Right cardiac atrium (tissue), 5 donors: ENCODE measurements at regions not wholly inside any gene's neighbourhood (a gene's known extent, or its start where the extent isn't known, plus 50 kb on each side); places are given as distances from the start of the nearest gene placed in this dataset.

ENCODE experiments used
- ATAC-seq, 2 donors: fragments of 200-7000 bp; cut with Tn5 transposase; one replicate each; pipeline versions ENCODE4 v1.8.0 to v1.9.1; 2020; ENCODE audit warnings: moderate library complexity in 2 of 2, mild to moderate bottlenecking in 1 of 2
- DNase-seq, 3 donors: peaks; one replicate each; pipeline ENCODE4 v3.0.0-alpha.2; 2020
- H3K27ac ChIP-seq: one replicate; pipeline ENCODE4 v1.5.1; 2013; ENCODE audit warnings: mild to moderate bottlenecking, low read length, control low read depth, moderate library complexity
- H3K27me3 ChIP-seq: one replicate; pipeline ENCODE4 v1.6.1; 2013; ENCODE audit not compliant: control insufficient read depth, insufficient read depth
- H3K4me1 ChIP-seq: one replicate; pipeline ENCODE4 v1.6.1; 2013; ENCODE audit warnings: low read length; ENCODE audit not compliant: control insufficient read depth, insufficient read depth
- H3K4me3 ChIP-seq: one replicate; pipeline ENCODE4 v1.5.1; 2013; ENCODE audit warnings: low read length, control low read depth
- H3K9me3 ChIP-seq: one replicate; pipeline ENCODE4 v1.6.1; 2013; ENCODE audit warnings: low read length; ENCODE audit not compliant: control insufficient read depth
- WGBS: extraction: QIAGEN DNeasy Blood & Tissue Kit; methylation state at CpG from one replicate; pipeline ENCODE4 v1.1.7; 2013; 5-methylcytosine and 5-hydroxymethylcytosine counted together
- intact Hi-C, 4 donors: fragments of 100-400 bp; cut with DNase I; formaldehyde crosslinking; loops; one replicate each; pipeline versions ENCODE4 v1.11.0 to v1.14.0; 2022 to 2023
- donor health status: healthy with polysubstance abuse.
- donor health status: DM: no; HTN: yes; CAD: no.
- donor health status: DM: no; HTN: no; CAD: no.
- donor health status: DM: no; HTN: yes; CAD: no; lungs with severe emphysema.
- donor health status: DM: yes; HTN: yes; CAD: no.

- no peak for ATAC-seq
- H3K9me3 ChIP-seq: no peaks in the 10 kb centered on the region
- intact Hi-C loops: no loop called here
These were observed 1473.1 kb downstream of the CDH8 start for GRCh38 chr16:60563166-60563565.

GRCh38 chr16:60558936-60559335 is 1477.3 kb downstream of the CDH8 start:
- no peaks in the 10 kb centered on the region for H3K27me3 ChIP-seq
- DNase-seq (no peak), ATAC-seq (no peak)
- intact Hi-C loops: no loop called here
- H3K4me3 ChIP-seq: no peak overlapping the region
- H3K9me3 ChIP-seq: no peaks in the 10 kb centered on the region
- 59% methylated on average over 1 of the region's 1 CpG for WGBS
- H3K4me1 ChIP-seq: no peaks in the 10 kb centered on the region
- H3K27ac ChIP-seq: no peak overlapping the region

More at GRCh38 chr16:60563166-60563565, 1473.1 kb downstream of the CDH8 start:
- no peaks in the 10 kb centered on the region for H3K4me1 ChIP-seq
- no peak overlapping the region for H3K4me3 ChIP-seq
- no peak overlapping the region for H3K27ac ChIP-seq
- H3K27me3 ChIP-seq: no peaks in the 10 kb centered on the region
- no peak for DNase-seq

- no peak overlapping the region for H3K27ac ChIP-seq
- ATAC-seq: no peak
- DNase-seq: no peak
- no peaks in the 10 kb centered on the region for H3K4me1 ChIP-seq
- 68% methylated on average over 3 of the region's 3 CpGs for WGBS
- no peaks in the 10 kb centered on the region for H3K27me3 ChIP-seq
- no peak overlapping the region for H3K4me3 ChIP-seq
- H3K9me3 ChIP-seq: no peaks in the 10 kb centered on the region
- intact Hi-C loops: no loop called here
These were observed 1483.0 kb downstream of the CDH8 start for GRCh38 chr16:60553090-60553757.

GRCh38 chr16:60541535-60541934 is 1494.7 kb downstream of the CDH8 start:
- intact Hi-C loops: no loop called here
- Histone ChIP-seq H3K27ac (no peak overlapping the region), H3K4me1 (no peaks in the 10 kb centered on the region), H3K9me3 (no peaks in the 10 kb centered on the region), H3K27me3 (no peaks in the 10 kb centered on the region), H3K4me3 (no peak overlapping the region)
- DNase-seq: no peak
- no peak for ATAC-seq
- WGBS: 58% methylated on average over 1 of the region's 1 CpG

- no peak overlapping the region for H3K27ac ChIP-seq
- H3K27me3 ChIP-seq: no peaks in the 10 kb centered on the region
- H3K9me3 ChIP-seq: no peaks in the 10 kb centered on the region
- 67% methylated on average over 3 of the region's 3 CpGs for WGBS
- intact Hi-C loops: no loop called here
- no peak overlapping the region for H3K4me3 ChIP-seq
- DNase-seq: no peak
- H3K4me1 ChIP-seq: no peaks in the 10 kb centered on the region
- ATAC-seq: no peak
These were observed 1525.3 kb downstream of the CDH8 start for GRCh38 chr16:60510941-60511340.

- Histone ChIP-seq H3K9me3 (no peaks in the 10 kb centered on the region), H3K27ac (no peak overlapping the region), H3K4me1 (no peaks in the 10 kb centered on the region), H3K4me3 (no peak overlapping the region), H3K27me3 (no peaks in the 10 kb centered on the region)
- DNase-seq: no peak
- 79% methylated on average over 1 of the region's 1 CpG for WGBS
- ATAC-seq: no peak
- intact Hi-C loops: no loop called here
These were observed 1526.0 kb downstream of the CDH8 start for GRCh38 chr16:60510208-60510607.

GRCh38 chr16:60491273-60491672 is 1545.0 kb downstream of the CDH8 start:
- intact Hi-C loops: no loop called here
- Histone ChIP-seq H3K4me1 (no peaks in the 10 kb centered on the region), H3K27me3 (no peaks in the 10 kb centered on the region), H3K4me3 (no peak overlapping the region), H3K9me3 (no peaks in the 10 kb centered on the region), H3K27ac (no peak overlapping the region)
- WGBS: 60% methylated on average over 3 of the region's 3 CpGs
- ATAC-seq: no peak
- no peak for DNase-seq

GRCh38 chr16:60485872-60486489 is 1550.3 kb downstream of the CDH8 start:
- H3K4me1 ChIP-seq: no peaks in the 10 kb centered on the region
- DNase-seq (no peak), ATAC-seq (no peak)
- H3K27ac ChIP-seq: no peak overlapping the region
- WGBS: 64% methylated on average over 1 of the region's 1 CpG
- H3K27me3 ChIP-seq: no peaks in the 10 kb centered on the region
- no peak overlapping the region for H3K4me3 ChIP-seq
- no peaks in the 10 kb centered on the region for H3K9me3 ChIP-seq
- intact Hi-C loops: no loop called here

GRCh38 chr16:60484901-60485300 is 1551.3 kb downstream of the CDH8 start:
- Histone ChIP-seq H3K27me3 (no peaks in the 10 kb centered on the region), H3K4me1 (no peaks in the 10 kb centered on the region), H3K9me3 (no peaks in the 10 kb centered on the region), H3K4me3 (no peak overlapping the region), H3K27ac (no peak overlapping the region)
- intact Hi-C loops: no loop called here
- 83% methylated on average over 2 of the region's 2 CpGs for WGBS
- ATAC-seq (no peak), DNase-seq (no peak)

- intact Hi-C loops: no loop called here
- H3K27me3 ChIP-seq: no peaks in the 10 kb centered on the region
- no peaks in the 10 kb centered on the region for H3K9me3 ChIP-seq
- 42% methylated on average over 2 of the region's 2 CpGs for WGBS
- H3K4me3 ChIP-seq: no peak overlapping the region
- ATAC-seq: no peak
- H3K27ac ChIP-seq: no peak overlapping the region
- no peaks in the 10 kb centered on the region for H3K4me1 ChIP-seq
- DNase-seq: no peak
These were observed 1554.6 kb downstream of the CDH8 start for GRCh38 chr16:60481591-60481990.

- WGBS: 83% methylated on average over 1 of the region's 1 CpG
- no peaks in the 10 kb centered on the region for H3K4me1 ChIP-seq
- ATAC-seq: no peak
- no peaks in the 10 kb centered on the region for H3K9me3 ChIP-seq
- H3K27me3 ChIP-seq: no peaks in the 10 kb centered on the region
- H3K4me3 ChIP-seq: no peak overlapping the region
- no peak overlapping the region for H3K27ac ChIP-seq
- intact Hi-C loops: no loop called here
- DNase-seq: no peak
These were observed 1557.4 kb downstream of the CDH8 start for GRCh38 chr16:60478810-60479209.

GRCh38 chr16:60463986-60464385 is 1572.3 kb downstream of the CDH8 start:
- DNase-seq (no peak), ATAC-seq (no peak)
- intact Hi-C loops: no loop called here
- H3K9me3 ChIP-seq: no peaks in the 10 kb centered on the region
- 79% methylated on average over 1 of the region's 1 CpG for WGBS
- no peak overlapping the region for H3K27ac ChIP-seq
- no peaks in the 10 kb centered on the region for H3K4me1 ChIP-seq
- H3K4me3 ChIP-seq: no peak overlapping the region
- H3K27me3 ChIP-seq: no peaks in the 10 kb centered on the region
